Body of pancreas (tissue), 4 donors: ENCODE measurements at regions not wholly inside any gene's neighbourhood (a gene's known extent, or its start where the extent isn't known, plus 50 kb on each side); places are given as distances from the start of the nearest gene placed in this dataset.
"Not testable (repeated sequence)": the region's sequence is repeated elsewhere in the genome, so short reads cannot be mapped to it uniquely, and the experiment has no call there.

Experiments used
- POLR2A ChIP-seq, 3 donors: fragments of 450-650 bp; IDR thresholded peaks; one replicate each; pipeline ENCODE4 v1.6.1; 2016; ENCODE audit warnings: antibody characterized with exemption in 3 of 3, mild to moderate bottlenecking in 2 of 3
- TF ChIP-seq, protein P1 (sequence below), 7 experiments: fragments of 450-650 bp in 4 of 7; fragments of 200-600 bp in 3 of 7; sonication (generic) in 3 of 7; IDR thresholded peaks; one replicate each; pipeline ENCODE4 v1.5.1; 2016 to 2019; ENCODE audit warnings: antibody characterized with exemption in 7 of 7

DNA sequence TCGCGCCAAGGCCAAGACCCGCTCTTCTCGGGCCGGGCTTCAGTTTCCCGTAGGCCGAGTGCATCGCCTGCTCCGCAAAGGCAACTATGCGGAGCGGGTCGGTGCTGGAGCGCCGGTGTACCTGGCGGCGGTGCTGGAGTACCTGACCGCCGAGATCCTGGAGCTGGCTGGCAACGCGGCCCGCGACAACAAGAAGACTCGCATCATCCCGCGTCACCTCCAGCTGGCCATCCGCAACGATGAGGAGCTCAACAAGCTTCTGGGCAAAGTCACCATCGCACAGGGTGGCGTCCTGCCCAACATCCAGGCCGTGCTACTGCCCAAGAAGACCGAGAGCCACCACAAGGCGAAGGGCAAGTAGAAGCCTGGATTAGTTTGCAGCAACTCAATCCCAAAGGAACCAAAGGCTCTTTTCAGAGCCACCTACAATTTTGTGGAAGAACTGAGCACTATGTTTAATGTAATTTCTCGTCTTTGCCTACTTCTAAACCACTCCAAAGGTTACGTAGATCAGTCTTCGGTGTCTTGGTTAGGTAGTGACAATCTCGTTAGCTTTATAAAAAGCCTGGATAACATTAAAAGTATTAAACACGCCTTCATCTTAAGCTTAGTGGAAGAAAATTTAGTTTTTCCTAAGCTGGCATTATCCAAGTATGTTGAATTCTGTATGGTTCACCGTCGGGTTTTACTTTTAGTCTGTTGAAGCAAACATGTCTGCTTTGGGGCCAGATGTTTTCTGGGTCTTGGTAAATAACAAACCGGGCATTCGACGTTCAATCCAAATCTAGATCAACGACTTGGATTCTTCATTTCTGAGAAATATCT lies 103.7 kb downstream of the OR2B2 start:
- TF ChIP-seq, protein P1, sequence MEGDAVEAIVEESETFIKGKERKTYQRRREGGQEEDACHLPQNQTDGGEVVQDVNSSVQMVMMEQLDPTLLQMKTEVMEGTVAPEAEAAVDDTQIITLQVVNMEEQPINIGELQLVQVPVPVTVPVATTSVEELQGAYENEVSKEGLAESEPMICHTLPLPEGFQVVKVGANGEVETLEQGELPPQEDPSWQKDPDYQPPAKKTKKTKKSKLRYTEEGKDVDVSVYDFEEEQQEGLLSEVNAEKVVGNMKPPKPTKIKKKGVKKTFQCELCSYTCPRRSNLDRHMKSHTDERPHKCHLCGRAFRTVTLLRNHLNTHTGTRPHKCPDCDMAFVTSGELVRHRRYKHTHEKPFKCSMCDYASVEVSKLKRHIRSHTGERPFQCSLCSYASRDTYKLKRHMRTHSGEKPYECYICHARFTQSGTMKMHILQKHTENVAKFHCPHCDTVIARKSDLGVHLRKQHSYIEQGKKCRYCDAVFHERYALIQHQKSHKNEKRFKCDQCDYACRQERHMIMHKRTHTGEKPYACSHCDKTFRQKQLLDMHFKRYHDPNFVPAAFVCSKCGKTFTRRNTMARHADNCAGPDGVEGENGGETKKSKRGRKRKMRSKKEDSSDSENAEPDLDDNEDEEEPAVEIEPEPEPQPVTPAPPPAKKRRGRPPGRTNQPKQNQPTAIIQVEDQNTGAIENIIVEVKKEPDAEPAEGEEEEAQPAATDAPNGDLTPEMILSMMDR (IDR thresholded peaks at IDR 0.05): not testable (repeated sequence)
- TF ChIP-seq POLR2A (IDR thresholded peaks at IDR 0.05): not testable (repeated sequence)
